ENCODE measurements at regions not wholly inside any gene's neighbourhood (a gene's known extent, or its start where the extent isn't known, plus 50 kb on each side); places are given as distances from the start of the nearest gene placed in this dataset.

- no peak for DNase-seq (ENCODE audit: low read depth)
These were observed 469.4 kb downstream of the PREX1 start for GRCh38 chr20:48358176-48359054.

DNA sequence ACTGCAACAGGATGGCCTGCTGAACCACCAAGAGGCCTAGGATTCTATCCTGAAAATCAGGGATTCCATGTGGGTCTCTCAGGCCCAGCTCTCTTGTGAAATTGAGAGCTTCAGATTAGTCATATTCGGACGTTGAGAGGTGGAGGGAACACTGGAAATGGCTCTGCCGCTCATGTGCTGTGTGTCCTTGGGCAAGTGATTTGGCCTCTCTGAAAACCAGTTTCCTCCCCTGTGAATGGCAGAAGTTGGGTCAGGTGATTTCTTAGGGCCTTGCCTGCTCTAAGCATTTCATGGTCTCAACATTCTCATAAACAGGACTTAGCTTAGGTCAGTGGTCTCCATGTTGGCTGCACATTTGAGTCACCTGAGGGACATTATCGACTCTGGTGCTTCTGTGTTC, 470.1 kb downstream of the PREX1 start:
- DNase-seq (ENCODE audit: low read depth) = no peak

DNA sequence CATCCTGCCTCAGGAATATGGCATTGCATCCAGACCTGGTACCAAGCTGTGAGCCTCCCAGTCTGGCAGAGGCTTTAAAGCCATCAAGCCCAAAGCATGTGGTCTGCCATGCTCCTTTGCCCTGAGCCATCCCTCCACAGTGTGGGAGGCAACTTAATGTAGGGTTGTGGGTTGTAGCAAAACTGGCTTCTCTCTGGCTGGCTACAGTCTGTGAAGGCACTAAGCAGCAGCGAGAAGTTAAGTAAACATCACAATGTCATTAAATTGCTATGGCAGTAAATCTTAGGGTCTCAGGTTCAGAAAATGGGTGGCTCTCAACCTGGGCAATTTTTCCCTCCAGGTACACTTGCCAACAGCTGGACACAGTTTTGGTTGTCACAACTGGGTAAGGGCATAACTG, 472.9 kb downstream of the PREX1 start:
- no peak for DNase-seq (ENCODE audit: low read depth)

DNA sequence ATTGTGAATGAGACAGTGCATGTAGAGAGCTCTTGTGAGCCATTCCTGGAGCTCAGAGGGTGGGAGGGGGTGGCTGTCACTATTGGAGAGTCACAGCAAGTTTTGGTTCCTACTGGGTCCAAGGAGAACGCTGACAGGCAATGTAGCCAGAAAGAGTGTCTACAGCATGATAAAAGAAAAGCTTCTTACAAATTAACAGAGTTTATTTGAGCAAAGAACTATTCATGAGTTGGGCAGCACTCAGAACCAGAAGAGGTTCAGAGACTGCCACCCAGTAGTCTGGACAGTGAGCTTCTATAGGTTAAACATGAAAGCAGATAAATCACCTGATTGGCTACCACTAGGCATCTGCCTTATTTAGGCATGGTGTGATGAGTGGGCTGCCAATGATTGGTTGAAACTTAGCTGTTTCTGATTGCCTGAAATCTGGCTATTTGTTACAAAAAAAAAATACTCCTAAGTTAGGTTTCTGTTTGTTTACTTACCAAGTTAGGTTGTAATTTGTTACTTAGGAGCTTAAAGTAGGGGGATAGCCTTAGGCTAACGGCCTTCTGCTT, 473.4 kb downstream of the PREX1 start:
- DNase-seq (ENCODE audit: low read depth) = no peak

- DNase-seq (ENCODE audit: low read depth) = no peak
These were observed 475.2 kb downstream of the PREX1 start for GRCh38 chr20:48352628-48353027.

DNA sequence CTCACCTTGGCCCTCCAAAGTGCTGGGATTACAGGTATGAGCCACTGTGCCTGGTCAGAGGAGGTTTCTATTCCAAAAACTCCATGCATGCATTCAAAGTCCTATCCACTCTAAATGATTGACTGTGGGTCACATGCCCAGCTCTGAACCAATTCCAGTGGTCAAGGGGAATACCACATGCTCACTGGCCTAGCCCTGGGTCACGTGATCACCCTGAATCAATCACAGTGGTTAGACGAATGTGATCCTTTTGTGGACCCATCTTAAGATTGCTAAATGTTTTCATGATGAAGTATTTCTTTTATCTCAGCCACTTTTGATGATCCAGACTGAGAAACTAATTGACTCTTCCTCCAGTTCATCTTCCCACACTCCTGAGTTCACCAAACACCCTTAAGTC, 475.8 kb downstream of the PREX1 start:
- no peak for DNase-seq (ENCODE audit: low read depth)

- no peak for DNase-seq (ENCODE audit: low read depth)
These were observed 477.3 kb downstream of the PREX1 start for GRCh38 chr20:48350313-48350988.

DNA sequence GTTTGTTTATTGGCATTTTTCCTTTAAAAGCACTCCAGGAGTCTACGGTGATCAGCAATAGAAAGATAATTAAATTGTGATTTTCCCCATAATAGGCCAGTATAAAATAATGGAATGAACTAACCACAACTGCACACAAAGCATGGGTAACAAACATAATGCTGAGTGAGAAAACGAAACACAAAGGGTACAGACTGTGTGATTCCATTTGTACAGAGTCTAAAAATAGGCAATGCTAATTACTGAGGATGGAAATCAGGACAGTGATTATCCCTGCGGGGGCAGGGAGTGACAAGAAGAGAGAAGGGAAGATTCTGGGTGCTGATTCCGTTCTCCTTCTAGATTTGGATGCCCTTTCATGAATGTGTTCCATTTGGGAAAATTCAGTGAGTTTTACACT, 478.1 kb downstream of the PREX1 start:
- DNase-seq (ENCODE audit: low read depth) = no peak

- no peak for DNase-seq (ENCODE audit: low read depth)
These were observed 479.8 kb downstream of the PREX1 start for GRCh38 chr20:48348022-48348421.

DNA sequence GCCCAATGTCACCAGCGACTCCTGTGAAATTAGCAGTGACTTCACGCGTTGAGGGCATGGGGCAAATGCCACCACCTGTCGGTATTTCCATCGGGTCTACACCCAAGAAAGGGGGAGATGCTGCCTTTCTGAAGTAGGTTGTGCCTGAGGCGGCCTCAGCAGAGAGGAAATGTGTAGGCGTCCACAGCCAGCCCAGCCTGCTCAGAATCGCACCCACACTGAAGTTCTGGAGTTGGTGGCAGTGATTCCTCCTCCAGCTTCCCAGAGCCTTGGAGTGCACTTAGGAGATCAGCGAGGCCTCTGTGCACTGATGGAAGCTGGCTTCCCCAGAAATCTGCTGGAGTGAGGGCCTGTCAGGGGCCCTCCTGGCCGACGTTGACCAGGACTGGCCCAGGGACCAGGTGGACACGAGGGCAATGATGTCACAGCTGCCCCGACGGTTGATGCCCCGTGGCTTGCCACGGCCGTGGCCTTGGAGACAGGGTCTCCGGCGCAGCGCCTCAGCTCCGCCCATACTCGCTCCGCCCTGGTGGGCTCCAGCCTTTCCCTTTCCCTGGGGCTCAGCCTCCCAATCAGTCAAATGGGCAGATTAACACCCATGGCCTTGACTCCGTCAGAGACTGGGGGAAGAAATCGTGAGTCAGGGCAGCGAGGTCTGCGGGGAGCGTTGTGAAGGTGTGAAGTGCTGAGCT, 484.8 kb downstream of the PREX1 start:
- DNase-seq (ENCODE audit: low read depth) = no peak

DNA sequence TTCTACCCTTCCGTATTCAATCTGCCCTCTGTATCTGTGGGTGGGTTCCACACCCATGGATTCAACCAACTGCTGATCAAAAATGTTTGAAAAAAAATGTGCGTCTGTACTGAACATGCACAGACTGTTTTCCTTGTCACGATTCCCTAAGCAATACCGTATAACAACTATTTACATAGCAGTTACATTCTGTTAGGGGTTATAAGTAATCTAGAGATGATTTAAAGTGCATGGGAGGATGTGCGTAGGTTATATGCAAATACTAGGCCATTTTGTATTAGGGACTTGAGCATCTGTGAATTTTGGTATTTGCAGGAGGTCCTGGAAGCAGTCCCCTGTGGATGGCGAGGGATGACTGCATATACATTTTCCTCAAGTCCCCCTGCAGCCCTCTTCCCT, 486.9 kb downstream of the PREX1 start:
- DNase-seq (ENCODE audit: low read depth) = no peak

GRCh38 chr20:48339986-48340882, 487.6 kb downstream of the PREX1 start:
- DNase-seq (ENCODE audit: low read depth) = no peak

- no peak for DNase-seq (ENCODE audit: low read depth)
These were observed 488.4 kb downstream of the PREX1 start for GRCh38 chr20:48339190-48339985.

- DNase-seq (ENCODE audit: low read depth) = no peak
These were observed 489.1 kb downstream of the PREX1 start for GRCh38 chr20:48338717-48339116.

DNA sequence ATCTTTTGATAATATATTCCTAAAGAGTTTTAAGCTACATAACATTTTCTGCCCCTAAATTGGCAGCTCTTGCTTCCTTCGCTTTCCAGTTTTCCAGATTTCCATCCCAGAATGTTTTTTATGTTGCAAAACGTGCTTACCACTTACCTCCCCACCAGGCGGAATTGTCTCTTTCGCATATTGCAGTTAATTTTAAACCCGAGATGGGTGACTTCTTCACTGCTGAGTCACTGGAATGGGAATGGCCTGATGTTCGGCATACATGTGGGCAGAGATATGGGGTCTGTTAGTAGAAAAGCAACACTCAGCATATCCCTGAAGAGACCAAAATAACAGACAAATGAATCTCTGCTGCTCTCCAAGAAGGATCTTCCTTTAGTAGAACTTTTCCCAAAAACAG, 491.2 kb downstream of the PREX1 start:
- no peak for DNase-seq (ENCODE audit: low read depth)

GRCh38 chr20:48335308-48336050, 492.3 kb downstream of the PREX1 start:
- DNase-seq (ENCODE audit: low read depth) = no peak

GRCh38 chr20:48333707-48334106, 494.1 kb downstream of the PREX1 start:
- no peak for DNase-seq (ENCODE audit: low read depth)

DNA sequence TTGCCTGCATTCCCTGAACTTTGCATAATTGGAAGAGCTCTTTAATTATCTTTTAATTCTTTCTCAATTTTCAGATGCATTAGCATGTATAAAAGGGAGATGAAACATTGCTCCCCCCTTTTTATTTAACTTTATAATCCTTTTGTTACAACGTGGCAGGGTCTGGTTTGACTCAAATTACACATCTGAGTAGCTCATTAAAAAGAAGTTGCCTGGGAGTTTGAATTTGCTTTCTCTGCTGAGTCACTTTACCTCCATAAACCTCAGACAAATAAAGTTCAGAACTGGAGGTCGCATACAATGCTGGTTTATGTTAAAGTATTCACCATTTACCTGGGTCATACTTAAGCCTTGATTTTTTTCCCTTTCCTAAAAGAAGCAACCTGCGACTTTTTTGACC, 495.2 kb downstream of the PREX1 start:
- DNase-seq (ENCODE audit: low read depth) = no peak

DNA sequence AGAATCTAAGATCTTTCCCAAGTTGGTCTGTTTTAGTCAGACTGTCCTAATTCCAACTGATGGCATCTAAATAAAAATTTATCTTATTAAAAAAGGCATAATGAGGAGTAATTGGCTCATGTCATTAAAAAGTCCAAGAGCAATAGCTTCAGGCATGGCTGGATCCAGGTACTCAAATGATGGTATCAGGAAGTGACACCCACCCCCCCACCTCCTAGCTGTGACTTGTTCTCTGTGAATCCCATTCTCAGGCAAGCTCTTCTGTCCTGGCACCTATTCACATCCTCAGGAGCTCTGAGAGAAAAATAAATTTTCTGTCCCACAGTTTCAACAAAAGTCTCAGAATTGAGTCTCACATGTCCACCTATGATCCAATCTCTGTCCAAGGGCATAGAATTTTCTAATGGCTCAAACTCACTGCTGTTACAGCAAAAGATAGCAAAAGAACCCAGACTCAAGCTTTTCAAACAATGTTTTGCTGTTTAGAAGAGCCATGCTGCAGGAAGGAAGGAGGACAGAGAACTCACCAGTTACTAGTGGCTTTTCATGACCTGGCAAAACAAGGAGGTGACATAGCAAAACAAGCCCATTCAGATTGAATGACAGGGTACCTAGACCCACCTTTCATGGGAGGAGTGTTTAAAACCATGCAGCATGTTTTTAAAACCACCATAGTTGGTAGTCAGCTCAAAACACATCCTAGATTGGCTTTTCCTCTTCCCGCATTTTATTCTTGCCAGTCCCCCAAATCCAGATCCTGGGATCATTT, 496.1 kb downstream of the PREX1 start:
- DNase-seq (ENCODE audit: low read depth) = no peak
